Glomerular endothelial cell (primary cell): ENCODE measurements at regions not wholly inside any gene's neighbourhood (a gene's known extent, or its start where the extent isn't known, plus 50 kb on each side); places are given as distances from the start of the nearest gene placed in this dataset.
"Not testable (repeated sequence)": the region's sequence is repeated elsewhere in the genome, so short reads cannot be mapped to it uniquely, and the experiment has no call there.

Experiments used
- DNase-seq: peaks from one replicate; pipeline ENCODE4 v3.0.0-alpha.2; 2011; ENCODE audit warnings: low read depth, low spot score; ENCODE audit errors: extremely low read depth

- no peak for DNase-seq
These were observed 456.7 kb downstream of the AEBP2 start for GRCh38 chr12:19896041-19896440.

- DNase-seq = no peak
These were observed 457.2 kb downstream of the AEBP2 start for GRCh38 chr12:19896534-19896933.

- DNase-seq = no peak
These were observed 458.7 kb downstream of the AEBP2 start for GRCh38 chr12:19897900-19898408.

GRCh38 chr12:19901841-19902240 lies 462.5 kb downstream of the AEBP2 start:
- DNase-seq = no peak

DNA sequence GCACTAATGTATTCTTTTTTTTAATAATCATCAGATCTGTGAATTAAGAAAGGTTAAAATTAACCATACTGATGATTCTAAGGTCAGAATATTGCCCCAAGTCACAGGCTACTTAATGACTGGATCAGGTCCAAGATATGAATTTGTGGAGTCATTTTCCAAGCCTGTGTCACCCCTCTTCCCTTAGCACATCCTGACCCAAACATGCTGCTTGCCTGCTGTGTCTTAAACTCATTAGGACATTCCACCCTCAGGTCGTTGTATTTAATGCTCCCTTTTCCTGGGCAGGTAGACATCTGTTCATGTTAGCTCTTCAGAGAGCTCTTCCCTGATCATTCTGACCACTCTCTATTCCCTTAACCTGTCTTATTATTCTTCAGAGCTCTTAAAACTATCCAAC lies 463.5 kb upstream of the PDE3A start:
- DNase-seq = no peak

DNA sequence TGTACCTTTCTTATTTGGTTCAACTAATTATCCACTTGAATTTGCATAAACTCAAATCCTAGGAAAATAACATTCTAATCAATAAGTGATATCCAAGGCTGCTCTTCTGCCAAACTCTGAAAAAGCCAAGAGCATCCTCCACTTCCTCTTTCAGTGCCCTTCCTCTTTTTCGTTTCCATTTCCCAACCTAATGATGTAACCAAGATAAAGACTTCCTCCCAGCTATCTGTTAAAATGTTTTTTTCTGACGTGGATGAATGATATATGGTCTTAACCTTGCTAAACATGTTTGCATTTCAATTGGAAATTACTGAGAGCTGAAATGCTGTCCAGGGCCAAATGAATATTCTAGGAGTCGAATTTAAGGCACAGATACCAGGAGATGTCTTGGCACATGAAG lies 459.5 kb upstream of the PDE3A start:
- no peak for DNase-seq

- DNase-seq = no peak
These were observed 458.9 kb upstream of the PDE3A start for GRCh38 chr12:19909418-19909817.

- no peak for DNase-seq
These were observed 457.7 kb upstream of the PDE3A start for GRCh38 chr12:19910681-19911080.

DNA sequence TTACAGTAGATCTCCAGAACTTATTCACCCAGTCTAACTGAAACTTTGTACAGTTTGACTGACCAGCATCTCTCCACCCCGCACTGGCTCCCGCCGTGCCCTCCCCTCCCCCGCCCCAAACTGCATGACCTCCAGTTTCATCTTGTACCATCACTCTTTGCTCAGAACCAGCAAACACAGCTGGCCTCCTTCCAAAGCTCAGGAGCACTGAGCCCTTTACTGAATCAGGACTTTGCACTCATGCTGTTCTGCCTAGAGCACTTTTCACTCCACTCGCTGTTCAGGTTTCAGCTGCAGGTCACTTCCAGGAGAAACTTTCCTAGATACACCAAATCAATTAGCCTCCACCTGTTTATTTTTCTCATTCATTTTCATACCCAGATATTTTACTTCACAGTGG lies 455.3 kb upstream of the PDE3A start:
- no peak for DNase-seq

- peak; percentile 68 for DNase-seq
These were observed 452.7 kb upstream of the PDE3A start for GRCh38 chr12:19915392-19916195.

DNA sequence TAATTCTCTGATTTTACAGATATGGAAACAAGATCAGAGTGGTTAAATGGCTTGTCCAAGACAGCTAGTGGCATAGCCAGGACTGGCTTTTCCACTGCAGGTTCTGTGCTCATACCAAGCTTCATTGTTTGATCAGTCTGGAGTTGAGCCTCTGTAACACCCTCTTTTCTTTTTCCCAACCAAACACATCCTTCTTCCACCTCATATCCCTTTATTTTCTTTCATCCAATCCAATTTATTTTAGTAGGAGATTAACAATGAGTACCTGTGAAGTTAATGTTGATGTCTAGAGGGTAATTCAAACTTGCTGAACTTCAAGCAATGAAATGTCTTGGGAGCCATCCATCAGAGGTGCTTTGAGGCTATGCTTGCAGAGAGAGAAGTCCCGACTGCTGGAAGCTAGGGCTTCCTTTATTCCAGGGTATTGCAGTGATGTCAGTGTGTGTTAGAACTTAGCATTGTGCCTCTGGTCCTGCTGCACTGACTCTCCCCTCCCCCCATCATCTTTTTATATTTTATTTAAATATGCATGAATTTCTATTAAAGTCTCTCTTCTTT lies 452.1 kb upstream of the PDE3A start:
- DNase-seq = no peak

GRCh38 chr12:19916974-19917373 lies 451.4 kb upstream of the PDE3A start:
- no peak for DNase-seq

DNA sequence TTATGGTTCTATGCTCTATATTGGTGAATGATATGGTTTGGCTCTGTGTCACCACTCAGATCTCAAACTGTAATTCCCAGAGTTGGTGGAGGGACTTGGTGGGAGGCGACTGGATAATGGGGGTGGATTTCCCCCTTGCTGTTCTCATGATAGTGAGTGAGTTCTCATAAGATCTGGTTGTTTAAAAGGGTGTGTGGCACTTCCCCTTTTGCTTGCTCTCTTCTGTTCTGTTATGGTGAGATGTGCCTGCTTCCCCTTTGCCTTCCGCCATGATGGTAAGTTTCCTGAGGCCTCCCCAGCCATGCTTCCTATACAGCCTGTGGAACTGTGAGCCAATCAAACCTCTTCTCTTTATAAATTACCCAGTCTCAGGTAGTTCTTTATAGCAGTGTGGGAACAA lies 446.6 kb upstream of the PDE3A start:
- not testable (repeated sequence) for DNase-seq

- DNase-seq = no peak
These were observed 445.6 kb upstream of the PDE3A start for GRCh38 chr12:19922717-19923116.

DNA sequence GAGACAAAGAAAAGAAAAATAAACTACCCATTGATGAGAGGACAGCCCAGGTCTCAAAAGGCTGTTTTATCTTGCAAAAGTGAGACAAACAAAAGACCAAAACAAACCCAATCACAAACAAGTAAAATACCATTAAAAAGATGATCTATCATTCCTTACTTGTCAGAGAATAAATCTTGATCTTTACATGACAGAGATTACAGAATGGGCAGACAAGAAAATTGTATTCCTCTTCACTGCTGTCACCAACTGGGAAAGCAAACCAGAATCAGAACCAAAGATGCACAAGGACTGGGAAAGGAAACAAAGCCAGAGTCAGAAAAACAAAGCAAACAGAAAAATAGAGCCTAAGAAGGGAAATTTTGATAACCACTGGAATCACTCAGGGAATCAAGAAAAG lies 444.0 kb upstream of the PDE3A start:
- DNase-seq = no peak

- no peak for DNase-seq
These were observed 442.5 kb upstream of the PDE3A start for GRCh38 chr12:19925841-19926240.

- DNase-seq = no peak
These were observed 442.1 kb upstream of the PDE3A start for GRCh38 chr12:19926266-19926665.

GRCh38 chr12:19927661-19928060 lies 440.7 kb upstream of the PDE3A start:
- no peak for DNase-seq

DNA sequence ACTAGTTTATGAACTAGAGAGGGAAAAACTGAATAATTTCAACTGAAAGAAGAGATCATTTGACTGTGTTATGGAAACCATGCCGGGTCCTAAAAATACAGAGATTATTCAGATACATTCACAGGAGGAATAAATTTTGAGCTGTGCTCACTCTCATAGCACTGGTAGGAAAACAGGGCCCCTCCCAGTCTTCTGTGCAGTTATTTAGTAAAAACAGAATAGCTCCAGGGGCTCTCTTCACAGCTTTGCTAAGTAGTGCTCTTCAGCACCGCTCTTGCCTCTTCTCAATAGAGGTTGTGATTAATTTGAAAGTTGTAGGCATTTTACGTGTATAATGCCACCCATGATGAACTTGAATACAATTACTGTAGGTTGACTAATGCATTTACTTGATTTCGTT lies 435.9 kb upstream of the PDE3A start:
- no peak for DNase-seq

DNA sequence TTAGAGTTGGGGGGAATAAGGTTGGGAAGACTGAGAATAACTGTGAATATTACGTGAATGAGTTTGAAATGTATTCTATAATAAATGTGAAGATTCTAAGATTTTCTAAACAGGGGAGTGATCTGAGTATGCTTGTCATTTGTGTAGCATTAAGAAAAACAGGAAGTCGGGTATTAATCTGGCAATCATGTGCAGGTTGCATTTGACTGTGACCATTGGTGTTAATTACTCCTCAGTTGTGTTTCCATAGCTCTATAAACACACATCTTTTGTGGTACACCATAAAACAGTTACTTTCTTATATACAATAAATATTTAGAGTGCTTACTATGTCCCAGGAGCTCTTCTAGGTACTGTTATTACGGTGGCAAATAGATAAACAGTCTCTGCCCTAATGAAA lies 434.4 kb upstream of the PDE3A start:
- no peak for DNase-seq

DNA sequence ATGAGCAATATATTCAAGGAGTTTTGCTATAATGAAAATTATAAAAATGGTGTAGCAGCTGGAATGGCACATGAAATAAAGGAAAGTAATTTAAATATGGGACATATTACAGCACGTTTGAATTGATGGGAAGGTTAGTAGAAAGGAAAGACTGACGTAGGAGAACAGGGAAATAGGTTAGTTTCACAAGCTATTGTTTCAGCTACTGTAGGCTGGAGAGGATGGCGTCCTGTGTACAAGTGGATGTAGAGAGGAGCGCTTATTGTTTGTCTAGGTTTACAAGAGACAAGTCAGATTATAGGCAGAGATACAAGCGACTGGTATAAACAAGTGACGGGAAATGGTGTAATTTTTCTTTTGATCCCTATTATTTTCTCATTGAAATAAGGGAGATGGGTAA lies 431.2 kb upstream of the PDE3A start:
- no peak for DNase-seq

DNA sequence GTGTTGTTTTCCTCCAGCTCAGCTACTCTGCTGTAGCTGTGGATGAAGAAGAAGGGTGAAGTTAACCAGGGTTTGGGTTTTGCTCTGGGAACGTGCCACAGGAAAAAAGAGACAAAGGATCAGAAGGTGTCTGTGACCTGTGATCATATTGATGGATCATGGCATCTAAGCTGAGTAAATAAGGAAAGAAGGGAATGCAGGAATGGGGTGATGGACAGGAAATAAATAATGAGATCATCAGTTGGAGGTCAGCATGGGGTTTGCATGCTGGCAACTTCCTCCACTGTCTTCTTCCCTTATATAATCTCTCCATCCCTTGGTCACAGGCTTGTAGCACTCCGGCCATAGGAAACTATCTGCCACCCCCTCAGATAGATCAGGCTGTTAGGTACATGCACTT lies 430.3 kb upstream of the PDE3A start:
- DNase-seq = no peak

GRCh38 chr12:19938491-19938890 lies 429.8 kb upstream of the PDE3A start:
- DNase-seq = no peak
